ENCODE measurements at regions not wholly inside any gene's neighbourhood (a gene's known extent, or its start where the extent isn't known, plus 50 kb on each side); places are given as distances from the start of the nearest gene placed in this dataset.

DNA sequence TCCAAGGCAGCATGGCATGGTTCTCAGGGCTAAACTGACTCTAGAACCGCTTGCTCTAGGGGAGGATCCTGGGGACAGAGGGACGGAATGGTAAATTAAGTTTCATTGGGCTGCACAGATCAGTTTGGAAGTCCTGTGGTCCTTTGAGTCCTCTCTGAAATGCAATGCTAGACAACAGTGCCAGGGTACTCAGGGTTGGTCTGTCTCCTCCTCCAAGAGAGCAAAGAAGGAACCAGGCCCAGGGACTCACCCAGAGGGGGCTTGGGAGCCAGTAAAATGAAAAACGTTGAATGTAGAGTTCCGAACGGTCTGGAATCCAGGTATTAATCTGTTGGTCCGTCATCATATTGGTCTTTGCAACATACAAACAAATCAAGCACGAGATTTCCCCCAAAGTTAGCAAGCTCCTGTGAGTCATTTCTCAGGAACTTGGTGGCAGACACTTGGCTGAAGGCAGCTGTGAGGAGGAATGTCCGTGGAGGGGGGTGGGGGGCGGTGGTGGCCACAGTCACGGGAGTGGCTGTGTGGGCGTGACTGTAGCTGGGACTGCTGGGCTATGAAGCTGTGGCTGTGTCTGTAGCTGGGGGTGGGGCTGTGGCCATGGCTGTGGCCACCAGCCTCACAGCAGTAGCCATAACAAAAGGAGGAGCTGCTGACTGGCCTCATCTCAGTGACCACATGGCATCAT, 361.0 kb downstream of the SHQ1 start:
- TF ChIP-seq, protein P1, sequence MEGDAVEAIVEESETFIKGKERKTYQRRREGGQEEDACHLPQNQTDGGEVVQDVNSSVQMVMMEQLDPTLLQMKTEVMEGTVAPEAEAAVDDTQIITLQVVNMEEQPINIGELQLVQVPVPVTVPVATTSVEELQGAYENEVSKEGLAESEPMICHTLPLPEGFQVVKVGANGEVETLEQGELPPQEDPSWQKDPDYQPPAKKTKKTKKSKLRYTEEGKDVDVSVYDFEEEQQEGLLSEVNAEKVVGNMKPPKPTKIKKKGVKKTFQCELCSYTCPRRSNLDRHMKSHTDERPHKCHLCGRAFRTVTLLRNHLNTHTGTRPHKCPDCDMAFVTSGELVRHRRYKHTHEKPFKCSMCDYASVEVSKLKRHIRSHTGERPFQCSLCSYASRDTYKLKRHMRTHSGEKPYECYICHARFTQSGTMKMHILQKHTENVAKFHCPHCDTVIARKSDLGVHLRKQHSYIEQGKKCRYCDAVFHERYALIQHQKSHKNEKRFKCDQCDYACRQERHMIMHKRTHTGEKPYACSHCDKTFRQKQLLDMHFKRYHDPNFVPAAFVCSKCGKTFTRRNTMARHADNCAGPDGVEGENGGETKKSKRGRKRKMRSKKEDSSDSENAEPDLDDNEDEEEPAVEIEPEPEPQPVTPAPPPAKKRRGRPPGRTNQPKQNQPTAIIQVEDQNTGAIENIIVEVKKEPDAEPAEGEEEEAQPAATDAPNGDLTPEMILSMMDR (IDR thresholded peaks at IDR 0.05 in 4 of 5, conservative IDR thresholded peaks at IDR 0.05 in 1 of 5): no peak
- no peak for TF ChIP-seq POLR2A (IDR thresholded peaks at IDR 0.05)

Measured in gastrocnemius medialis (tissue), 4 donors.